HG03045 (cell line): ENCODE measurements at regions not wholly inside any gene's neighbourhood (a gene's known extent, or its start where the extent isn't known, plus 50 kb on each side); places are given as distances from the start of the nearest gene placed in this dataset.

Experiments
- ATAC-seq: cut with Tn5 transposase; IDR thresholded peaks from one replicate; pipeline ENCODE4 v1.9.1; 2021; ENCODE audit warnings: mild to moderate bottlenecking, moderate library complexity; ENCODE audit not compliant: unreplicated experiment

GRCh38 chr3:156760333-156760732 is 65.8 kb upstream of the LEKR1 start:
- ATAC-seq = peak; percentile 84

GRCh38 chr3:156761007-156761406 is 65.1 kb upstream of the LEKR1 start:
- no peak for ATAC-seq

- ATAC-seq = no peak
These were observed 64.3 kb upstream of the LEKR1 start for GRCh38 chr3:156761713-156762451.

GRCh38 chr3:156762631-156763185 is 63.4 kb upstream of the LEKR1 start:
- no peak for ATAC-seq

- no peak for ATAC-seq
These were observed 62.8 kb upstream of the LEKR1 start for GRCh38 chr3:156763386-156763785.

GRCh38 chr3:156763931-156764720 is 62.0 kb upstream of the LEKR1 start:
- ATAC-seq = no peak

GRCh38 chr3:156764751-156765150 is 61.4 kb upstream of the LEKR1 start:
- ATAC-seq = no peak

- ATAC-seq = no peak
These were observed 57.8 kb upstream of the LEKR1 start for GRCh38 chr3:156768390-156768789.

- ATAC-seq = no peak
These were observed 56.2 kb upstream of the LEKR1 start for GRCh38 chr3:156769721-156770654.

GRCh38 chr3:156770699-156771414 is 55.3 kb upstream of the LEKR1 start:
- no peak for ATAC-seq

- ATAC-seq = no peak
These were observed 53.5 kb upstream of the LEKR1 start for GRCh38 chr3:156772588-156773206.

GRCh38 chr3:156776031-156776430 is 50.1 kb upstream of the LEKR1 start:
- no peak for ATAC-seq
